ENCODE measurements at regions not wholly inside any gene's neighbourhood (a gene's known extent, or its start where the extent isn't known, plus 50 kb on each side); places are given as distances from the start of the nearest gene placed in this dataset.

- H3K18ac ChIP-seq (ENCODE audit: low read length), result no peak overlapping the region
- H2AK5ac ChIP-seq (ENCODE audit: low read depth, low read length), result no peak overlapping the region
- H2BK12ac ChIP-seq (ENCODE audit: low read length), result no peak overlapping the region
- H3K4me1 ChIP-seq (ENCODE audit: control insufficient read depth in 2 of 2, insufficient read depth in 1 of 2, low read depth in 1 of 2, low read length in 2 of 2), result no peaks in the 10 kb centered on the region
- no peak overlapping the region for H3K4me3 ChIP-seq (ENCODE audit: low read length in 2 of 2)
- H3K4me2 ChIP-seq (ENCODE audit: insufficient read depth, low read length, poor library complexity, severe bottlenecking), result no peak overlapping the region
- no peaks in the 10 kb centered on the region for H3K27me3 ChIP-seq (ENCODE audit: control insufficient read depth in 3 of 3, insufficient read depth in 3 of 3, low read depth in 1 of 3, low read length in 3 of 3)
- no peaks in the 10 kb centered on the region for H3K36me3 ChIP-seq (replicated peaks in 1 of 2; ENCODE audit: control insufficient read depth in 2 of 2, insufficient read depth in 2 of 2, low read length in 2 of 2)
- H3K9ac ChIP-seq (ENCODE audit: low read depth, low read length, poor library complexity), result no peak overlapping the region
- H4K8ac ChIP-seq (ENCODE audit: low read depth, low read length), result no peak overlapping the region
- no peaks in the 10 kb centered on the region for H3K79me1 ChIP-seq (ENCODE audit: low read depth, low read length)
- H3K23ac ChIP-seq (ENCODE audit: low read depth, low read length, poor library complexity), result no peak overlapping the region
- H2BK15ac ChIP-seq (ENCODE audit: low read length), result no peak overlapping the region
- H2AFZ ChIP-seq (ENCODE audit: low read length), result no peak overlapping the region
- no peak overlapping the region for H3K14ac ChIP-seq (ENCODE audit: low read length)
- H2BK120ac ChIP-seq (ENCODE audit: low read depth, low read length), result no peak overlapping the region
- H3K4ac ChIP-seq (ENCODE audit: low read length), result no peak overlapping the region
- no peak overlapping the region for H4K91ac ChIP-seq (ENCODE audit: low read depth, low read length, poor library complexity)
- H3K9me3 ChIP-seq (replicated peaks in 1 of 2; ENCODE audit: control insufficient read depth in 2 of 2, insufficient read depth in 1 of 2, low read depth in 1 of 2, low read length in 2 of 2), result no peaks in the 10 kb centered on the region
- H3K27ac ChIP-seq (replicated peaks; ENCODE audit: low read length), result no peak overlapping the region
- DNase-seq (ENCODE audit: low spot score), result no peak
- no peak overlapping the region for H2BK5ac ChIP-seq (ENCODE audit: low read length)
Observed at GRCh38 chr7:79782906-79783305, 329.4 kb upstream of the MAGI2 start.

GRCh38 chr7:79782256-79782655, 328.8 kb upstream of the MAGI2 start:
- WGBS, 2 donors (ENCODE audit: extremely low coverage in 2 of 2, insufficient read length in 2 of 2, insufficient replicate concordance in 1 of 2), result no CpG with 5 or more reads among the region's 3 CpGs
- H3K79me1 ChIP-seq (ENCODE audit: low read depth, low read length), result no peaks in the 10 kb centered on the region
- no peak overlapping the region for H3K4me2 ChIP-seq (ENCODE audit: insufficient read depth, low read length, poor library complexity, severe bottlenecking)
- no peak overlapping the region for H3K14ac ChIP-seq (ENCODE audit: low read length)
- no peak overlapping the region for H2BK15ac ChIP-seq (ENCODE audit: low read length)
- H2BK120ac ChIP-seq (ENCODE audit: low read depth, low read length), result no peak overlapping the region
- no peak overlapping the region for H2BK5ac ChIP-seq (ENCODE audit: low read length)
- no peak overlapping the region for H2BK12ac ChIP-seq (ENCODE audit: low read length)
- no peak for DNase-seq (ENCODE audit: low spot score)
- H3K4ac ChIP-seq (ENCODE audit: low read length), result no peak overlapping the region
- no peak overlapping the region for H3K4me3 ChIP-seq (ENCODE audit: low read length in 2 of 2)
- no peak overlapping the region for H3K9ac ChIP-seq (ENCODE audit: low read depth, low read length, poor library complexity)
- no peak overlapping the region for H4K8ac ChIP-seq (ENCODE audit: low read depth, low read length)
- H2AK5ac ChIP-seq (ENCODE audit: low read depth, low read length), result no peak overlapping the region
- H3K18ac ChIP-seq (ENCODE audit: low read length), result no peak overlapping the region
- no peaks in the 10 kb centered on the region for H3K9me3 ChIP-seq (replicated peaks in 1 of 2; ENCODE audit: control insufficient read depth in 2 of 2, insufficient read depth in 1 of 2, low read depth in 1 of 2, low read length in 2 of 2)
- H3K36me3 ChIP-seq (replicated peaks in 1 of 2; ENCODE audit: control insufficient read depth in 2 of 2, insufficient read depth in 2 of 2, low read length in 2 of 2), result no peaks in the 10 kb centered on the region
- no peak overlapping the region for H2AFZ ChIP-seq (ENCODE audit: low read length)
- no peaks in the 10 kb centered on the region for H3K27me3 ChIP-seq (ENCODE audit: control insufficient read depth in 3 of 3, insufficient read depth in 3 of 3, low read depth in 1 of 3, low read length in 3 of 3)
- H3K23ac ChIP-seq (ENCODE audit: low read depth, low read length, poor library complexity), result no peak overlapping the region
- H3K4me1 ChIP-seq (ENCODE audit: control insufficient read depth in 2 of 2, insufficient read depth in 1 of 2, low read depth in 1 of 2, low read length in 2 of 2), result no peaks in the 10 kb centered on the region
- H3K27ac ChIP-seq (replicated peaks; ENCODE audit: low read length), result no peak overlapping the region
- no peak overlapping the region for H4K91ac ChIP-seq (ENCODE audit: low read depth, low read length, poor library complexity)

- Histone ChIP-seq H3K9me3 (replicated peaks in 1 of 2; ENCODE audit: control insufficient read depth in 2 of 2, insufficient read depth in 1 of 2, low read depth in 1 of 2, low read length in 2 of 2) (no peaks in the 10 kb centered on the region), H2BK120ac (ENCODE audit: low read depth, low read length) (no peak overlapping the region), H3K27me3 (ENCODE audit: control insufficient read depth in 3 of 3, insufficient read depth in 3 of 3, low read depth in 1 of 3, low read length in 3 of 3) (no peaks in the 10 kb centered on the region), H3K4me1 (ENCODE audit: control insufficient read depth in 2 of 2, insufficient read depth in 1 of 2, low read depth in 1 of 2, low read length in 2 of 2) (no peaks in the 10 kb centered on the region), H3K4me2 (ENCODE audit: insufficient read depth, low read length, poor library complexity, severe bottlenecking) (no peak overlapping the region), H2AK5ac (ENCODE audit: low read depth, low read length) (no peak overlapping the region), H2BK12ac (ENCODE audit: low read length) (no peak overlapping the region), H4K8ac (ENCODE audit: low read depth, low read length) (no peak overlapping the region), H2AFZ (ENCODE audit: low read length) (no peak overlapping the region), H2BK5ac (ENCODE audit: low read length) (no peak overlapping the region), H3K18ac (ENCODE audit: low read length) (no peak overlapping the region), H3K4me3 (ENCODE audit: low read length in 2 of 2) (no peak overlapping the region), H3K14ac (ENCODE audit: low read length) (no peak overlapping the region), H3K9ac (ENCODE audit: low read depth, low read length, poor library complexity) (no peak overlapping the region), H4K91ac (ENCODE audit: low read depth, low read length, poor library complexity) (no peak overlapping the region), H3K27ac (replicated peaks; ENCODE audit: low read length) (no peak overlapping the region), H3K79me1 (ENCODE audit: low read depth, low read length) (no peaks in the 10 kb centered on the region), H3K23ac (ENCODE audit: low read depth, low read length, poor library complexity) (no peak overlapping the region), H3K4ac (ENCODE audit: low read length) (no peak overlapping the region), H2BK15ac (ENCODE audit: low read length) (no peak overlapping the region), H3K36me3 (replicated peaks in 1 of 2; ENCODE audit: control insufficient read depth in 2 of 2, insufficient read depth in 2 of 2, low read length in 2 of 2) (no peaks in the 10 kb centered on the region)
- DNase-seq (ENCODE audit: low spot score), result no peak
- no CpG with 5 or more reads among the region's 4 CpGs for WGBS, 2 donors (ENCODE audit: extremely low coverage in 2 of 2, insufficient read length in 2 of 2, insufficient replicate concordance in 1 of 2)
Observed at GRCh38 chr7:79781716-79782115, 328.2 kb upstream of the MAGI2 start.

- Histone ChIP-seq H3K36me3 (replicated peaks in 1 of 2; ENCODE audit: control insufficient read depth in 2 of 2, insufficient read depth in 2 of 2, low read length in 2 of 2) (no peaks in the 10 kb centered on the region), H2BK15ac (ENCODE audit: low read length) (no peak overlapping the region), H3K23ac (ENCODE audit: low read depth, low read length, poor library complexity) (no peak overlapping the region), H3K4me1 (ENCODE audit: control insufficient read depth in 2 of 2, insufficient read depth in 1 of 2, low read depth in 1 of 2, low read length in 2 of 2) (no peaks in the 10 kb centered on the region), H2BK5ac (ENCODE audit: low read length) (no peak overlapping the region), H3K9me3 (replicated peaks in 1 of 2; ENCODE audit: control insufficient read depth in 2 of 2, insufficient read depth in 1 of 2, low read depth in 1 of 2, low read length in 2 of 2) (no peaks in the 10 kb centered on the region), H4K8ac (ENCODE audit: low read depth, low read length) (no peak overlapping the region), H4K91ac (ENCODE audit: low read depth, low read length, poor library complexity) (no peak overlapping the region), H3K4me2 (ENCODE audit: insufficient read depth, low read length, poor library complexity, severe bottlenecking) (no peak overlapping the region), H3K4me3 (ENCODE audit: low read length in 2 of 2) (no peak overlapping the region), H2AK5ac (ENCODE audit: low read depth, low read length) (no peak overlapping the region), H3K14ac (ENCODE audit: low read length) (no peak overlapping the region), H2BK120ac (ENCODE audit: low read depth, low read length) (no peak overlapping the region), H3K18ac (ENCODE audit: low read length) (no peak overlapping the region), H3K27me3 (ENCODE audit: control insufficient read depth in 3 of 3, insufficient read depth in 3 of 3, low read depth in 1 of 3, low read length in 3 of 3) (no peaks in the 10 kb centered on the region), H3K4ac (ENCODE audit: low read length) (no peak overlapping the region), H2BK12ac (ENCODE audit: low read length) (no peak overlapping the region), H2AFZ (ENCODE audit: low read length) (peak overlapping the region; percentile 39), H3K27ac (replicated peaks; ENCODE audit: low read length) (no peak overlapping the region), H3K9ac (ENCODE audit: low read depth, low read length, poor library complexity) (no peak overlapping the region), H3K79me1 (ENCODE audit: low read depth, low read length) (no peaks in the 10 kb centered on the region)
- WGBS, 2 donors (ENCODE audit: extremely low coverage in 2 of 2, insufficient read length in 2 of 2, insufficient replicate concordance in 1 of 2), result no CpG with 5 or more reads among the region's 9 CpGs
- no peak for DNase-seq (ENCODE audit: low spot score)
Observed at GRCh38 chr7:79778786-79779770, 325.6 kb upstream of the MAGI2 start.
